WI38 (cell line): ENCODE measurements at regions not wholly inside any gene's neighbourhood (a gene's known extent, or its start where the extent isn't known, plus 50 kb on each side); places are given as distances from the start of the nearest gene placed in this dataset.

ENCODE experiments used
- H3K4me3 ChIP-seq: 2 replicates; pipeline ENCODE4 v1.5.1; 2011; ENCODE audit warnings: low read depth, mild to moderate bottlenecking, control low read depth, low read length
- TF ChIP-seq, protein P1 (sequence below): IDR thresholded peaks from 2 replicates; pipeline ENCODE4 v1.5.1; 2012; ENCODE audit warnings: low read depth, mild to moderate bottlenecking, control low read depth, low read length

DNA sequence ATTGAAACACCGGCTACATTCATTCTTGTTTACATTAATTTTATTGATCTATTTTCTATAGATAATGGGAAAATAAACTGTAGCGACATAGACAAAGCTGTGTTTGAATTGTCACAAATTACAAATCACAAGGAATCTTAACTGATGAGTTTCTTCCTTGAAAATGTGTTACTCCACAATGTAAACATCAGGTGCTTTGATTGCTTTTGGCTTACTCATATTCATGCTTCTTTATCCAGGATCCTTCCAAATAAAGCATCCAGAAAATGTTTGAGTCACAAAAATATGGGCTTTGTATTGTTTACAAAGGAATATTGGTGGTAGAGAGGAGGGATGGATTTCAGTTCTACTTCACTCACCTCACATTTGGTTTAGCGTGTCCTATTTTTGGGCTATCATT is 64.0 kb downstream of the BMP2 start:
- no peak overlapping the region for H3K4me3 ChIP-seq
- TF ChIP-seq, protein P1, sequence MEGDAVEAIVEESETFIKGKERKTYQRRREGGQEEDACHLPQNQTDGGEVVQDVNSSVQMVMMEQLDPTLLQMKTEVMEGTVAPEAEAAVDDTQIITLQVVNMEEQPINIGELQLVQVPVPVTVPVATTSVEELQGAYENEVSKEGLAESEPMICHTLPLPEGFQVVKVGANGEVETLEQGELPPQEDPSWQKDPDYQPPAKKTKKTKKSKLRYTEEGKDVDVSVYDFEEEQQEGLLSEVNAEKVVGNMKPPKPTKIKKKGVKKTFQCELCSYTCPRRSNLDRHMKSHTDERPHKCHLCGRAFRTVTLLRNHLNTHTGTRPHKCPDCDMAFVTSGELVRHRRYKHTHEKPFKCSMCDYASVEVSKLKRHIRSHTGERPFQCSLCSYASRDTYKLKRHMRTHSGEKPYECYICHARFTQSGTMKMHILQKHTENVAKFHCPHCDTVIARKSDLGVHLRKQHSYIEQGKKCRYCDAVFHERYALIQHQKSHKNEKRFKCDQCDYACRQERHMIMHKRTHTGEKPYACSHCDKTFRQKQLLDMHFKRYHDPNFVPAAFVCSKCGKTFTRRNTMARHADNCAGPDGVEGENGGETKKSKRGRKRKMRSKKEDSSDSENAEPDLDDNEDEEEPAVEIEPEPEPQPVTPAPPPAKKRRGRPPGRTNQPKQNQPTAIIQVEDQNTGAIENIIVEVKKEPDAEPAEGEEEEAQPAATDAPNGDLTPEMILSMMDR, result no peak

- no peak overlapping the region for H3K4me3 ChIP-seq
- TF ChIP-seq, protein P1, result no peak
Observed at GRCh38 chr20:6832811-6833210, 65.3 kb downstream of the BMP2 start.

DNA sequence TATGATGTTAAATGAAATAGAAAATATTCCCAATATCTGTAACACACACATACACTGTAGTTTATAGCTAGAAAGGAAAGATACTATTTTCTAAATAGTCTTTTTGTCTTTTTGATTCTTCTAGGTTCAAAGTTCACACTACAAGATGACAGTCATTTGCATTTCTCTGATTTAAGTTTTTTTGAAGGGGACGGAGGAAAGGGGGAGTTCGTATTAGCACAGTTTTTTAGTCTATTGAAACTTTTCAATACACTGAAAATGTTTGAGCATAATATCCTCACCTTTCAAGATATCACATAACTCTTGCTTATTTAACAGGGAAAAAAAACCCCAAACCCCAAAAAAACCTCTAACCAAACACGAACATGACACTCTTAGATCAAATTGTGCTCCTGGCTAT is 68.1 kb downstream of the BMP2 start:
- H3K4me3 ChIP-seq, result no peak overlapping the region
- TF ChIP-seq, protein P1, result no peak

DNA sequence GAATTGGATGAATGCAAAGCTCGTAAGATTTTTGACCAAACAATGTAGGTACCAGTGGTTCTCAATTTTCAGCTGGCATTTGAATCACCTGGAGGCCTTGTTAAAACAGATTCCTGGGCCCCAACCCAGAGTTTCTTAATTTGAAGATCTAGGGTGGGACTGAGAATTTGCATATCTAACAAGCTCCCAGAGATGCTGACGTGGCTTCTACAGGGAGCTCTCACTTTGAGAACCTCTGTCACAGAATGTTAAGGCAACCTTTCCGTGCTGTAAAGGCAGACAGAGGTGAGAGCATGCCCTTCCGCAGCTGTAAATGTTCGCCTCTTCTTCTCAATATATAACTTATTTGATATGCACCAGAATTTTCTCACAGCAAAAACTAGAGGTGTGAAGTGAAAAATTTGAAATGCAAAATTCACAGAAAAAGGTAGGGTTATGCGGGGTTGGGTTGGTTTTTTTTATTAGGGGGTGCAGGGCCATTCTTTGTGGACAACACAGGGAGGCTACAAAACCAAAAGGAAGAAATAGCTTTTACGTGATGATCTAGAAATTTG is 69.4 kb downstream of the BMP2 start:
- no peak overlapping the region for H3K4me3 ChIP-seq
- TF ChIP-seq, protein P1, result no peak

GRCh38 chr20:6837730-6838129 is 70.2 kb downstream of the BMP2 start:
- TF ChIP-seq, protein P1, result no peak
- no peak overlapping the region for H3K4me3 ChIP-seq

GRCh38 chr20:6838181-6838826 is 70.8 kb downstream of the BMP2 start:
- no peak overlapping the region for H3K4me3 ChIP-seq
- TF ChIP-seq, protein P1, result no peak

- no peak overlapping the region for H3K4me3 ChIP-seq
- TF ChIP-seq, protein P1, result no peak
Observed at GRCh38 chr20:6841128-6841527, 73.6 kb downstream of the BMP2 start.
